Fibroblast of peridontal ligament (primary cell): ENCODE measurements at regions not wholly inside any gene's neighbourhood (a gene's known extent, or its start where the extent isn't known, plus 50 kb on each side); places are given as distances from the start of the nearest gene placed in this dataset.

Experiments used
- DNase-seq: peaks from one replicate; pipeline ENCODE4 v3.0.0-alpha.2; 2010; ENCODE audit errors: extremely low read depth

DNA sequence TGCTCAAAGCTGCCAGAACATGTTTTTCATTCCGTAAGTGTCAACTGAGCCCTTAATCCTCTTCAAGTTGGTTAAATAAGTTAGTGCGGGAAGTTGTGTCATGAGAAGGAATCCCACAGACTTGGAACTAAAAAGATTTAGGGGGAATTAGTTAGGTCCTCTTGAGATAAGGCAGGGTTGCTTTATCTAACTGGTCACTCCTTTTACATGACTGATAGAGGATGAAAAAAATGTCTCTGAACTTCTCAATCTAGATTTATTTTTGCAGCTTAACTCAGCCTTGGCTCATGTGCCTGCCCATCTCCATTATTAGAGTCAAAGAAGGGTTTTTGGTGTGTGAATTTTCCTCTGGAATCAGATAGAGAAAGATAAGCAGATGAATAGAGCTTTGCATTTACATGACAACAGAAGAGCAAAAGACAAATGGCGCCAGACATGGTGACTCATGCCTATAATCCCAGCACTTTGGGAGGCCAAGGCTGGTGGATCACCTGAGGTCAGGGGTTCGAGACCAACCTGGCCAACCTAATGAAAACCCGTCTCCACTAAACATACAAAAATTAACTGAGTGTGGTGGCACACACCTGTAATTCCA lies 882.9 kb downstream of the RPA4 start:
- DNase-seq: no peak

DNA sequence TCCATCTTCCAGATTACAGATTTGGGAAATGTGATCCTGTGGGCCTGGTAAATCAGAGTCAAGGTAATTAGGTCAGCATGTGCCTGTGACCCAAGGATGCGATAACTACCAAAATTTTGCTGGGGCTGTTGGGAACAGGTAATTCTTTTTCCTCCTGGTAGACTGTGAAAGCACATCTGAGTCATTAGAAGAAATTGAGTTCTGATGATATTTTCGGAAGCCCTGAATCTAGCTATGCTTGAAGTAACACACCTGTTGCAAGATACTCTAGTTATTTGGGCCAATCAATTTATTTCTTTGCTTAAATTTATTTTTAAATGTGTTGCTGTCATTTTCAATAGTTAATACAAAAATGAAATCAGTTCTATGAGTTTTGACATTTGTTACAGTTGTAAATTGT lies 903.6 kb downstream of the RPA4 start:
- no peak for DNase-seq

DNA sequence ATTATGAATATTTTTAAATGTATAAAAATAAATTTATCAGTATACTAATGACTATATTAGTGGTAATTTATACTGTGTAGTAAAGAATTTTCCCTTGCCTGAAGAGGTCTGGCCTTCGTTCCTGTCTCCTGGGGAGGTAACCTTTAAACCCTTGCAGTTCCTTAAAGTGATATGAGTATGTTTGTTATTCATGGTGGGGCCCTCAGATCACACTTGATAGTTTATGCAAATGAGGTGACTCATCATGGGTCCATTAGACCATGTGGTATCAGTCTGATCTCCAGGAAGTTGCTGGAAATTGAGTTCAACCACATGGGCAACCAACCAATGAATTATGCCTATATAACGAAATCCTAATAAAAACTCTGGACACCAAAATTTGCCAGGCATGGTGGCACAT lies 904.1 kb downstream of the RPA4 start:
- DNase-seq: no peak

DNA sequence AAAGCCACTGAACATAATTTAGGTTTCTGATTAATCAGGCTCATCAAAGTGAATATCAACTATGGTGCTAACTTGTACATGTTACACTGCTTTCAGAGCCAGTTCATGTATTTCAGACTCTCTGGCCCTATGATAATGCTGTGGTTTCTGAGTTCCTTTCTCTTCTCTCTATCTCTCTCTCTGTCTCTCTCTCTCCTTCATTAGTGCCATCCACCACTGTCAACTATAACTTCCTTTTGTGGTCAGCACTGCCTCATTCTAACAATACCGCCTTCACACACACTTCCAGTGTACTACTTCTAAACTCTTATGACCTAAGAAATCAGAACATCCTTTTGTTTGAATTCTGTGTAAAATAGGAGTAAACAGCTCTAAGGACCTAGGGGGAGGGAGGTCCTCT lies 907.1 kb downstream of the RPA4 start:
- no peak for DNase-seq

DNA sequence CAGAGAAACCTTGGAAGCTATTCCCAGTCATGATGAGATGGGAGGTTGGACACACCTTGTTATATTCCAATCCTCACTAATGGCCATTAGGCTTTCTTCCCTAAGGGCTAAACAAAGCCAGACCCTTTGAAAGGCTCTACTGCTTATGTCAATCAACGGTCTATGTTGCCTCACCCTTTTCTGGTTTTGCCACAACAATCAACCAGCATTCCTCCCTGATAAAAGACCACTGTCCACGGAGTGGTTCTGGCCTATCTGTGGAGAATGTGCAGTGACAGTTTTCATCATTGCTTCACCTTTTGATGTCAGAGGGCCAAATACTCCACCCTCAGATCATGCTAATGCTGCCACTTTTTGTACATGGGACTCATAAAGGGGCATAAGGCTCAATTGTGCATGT lies 913.4 kb downstream of the RPA4 start:
- DNase-seq: no peak

DNA sequence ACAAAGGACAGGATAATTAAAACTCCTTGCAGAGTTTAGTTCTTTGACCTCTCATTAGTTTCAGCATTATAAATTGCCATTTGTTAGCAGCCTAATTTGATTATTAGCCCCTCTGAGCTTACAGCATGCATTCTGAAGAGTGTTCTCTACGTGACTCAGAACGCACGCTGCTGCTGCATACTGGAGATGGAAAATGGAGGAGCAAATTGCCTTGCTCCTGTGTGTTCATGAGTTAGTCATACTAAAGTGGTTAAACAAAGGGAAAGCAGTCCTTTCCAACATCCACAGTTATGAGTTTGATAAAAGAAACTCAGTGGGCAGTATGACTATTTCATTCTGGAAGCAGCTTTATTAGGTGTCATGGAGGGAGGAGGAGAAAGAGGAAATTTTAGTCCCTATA lies 922.5 kb downstream of the RPA4 start:
- DNase-seq: no peak

DNA sequence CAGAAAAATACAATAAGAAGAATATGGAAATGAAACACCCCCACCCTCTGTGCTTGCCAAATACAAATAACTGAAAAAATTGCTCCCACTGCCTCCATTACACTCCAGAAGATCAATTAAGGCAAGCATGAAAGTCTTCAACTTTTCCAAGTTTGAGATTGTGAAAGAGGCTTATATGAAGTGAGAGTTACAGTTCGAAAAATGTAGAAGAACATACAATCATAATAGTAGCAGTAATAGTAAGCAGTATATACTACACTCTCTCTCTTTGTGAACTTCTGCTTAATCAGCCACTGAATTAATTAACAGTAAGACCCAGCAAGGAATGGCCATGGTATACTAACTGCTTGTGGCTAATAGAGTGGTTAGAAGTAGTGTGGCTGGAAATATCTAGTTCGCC lies 923.2 kb downstream of the RPA4 start:
- no peak for DNase-seq

DNA sequence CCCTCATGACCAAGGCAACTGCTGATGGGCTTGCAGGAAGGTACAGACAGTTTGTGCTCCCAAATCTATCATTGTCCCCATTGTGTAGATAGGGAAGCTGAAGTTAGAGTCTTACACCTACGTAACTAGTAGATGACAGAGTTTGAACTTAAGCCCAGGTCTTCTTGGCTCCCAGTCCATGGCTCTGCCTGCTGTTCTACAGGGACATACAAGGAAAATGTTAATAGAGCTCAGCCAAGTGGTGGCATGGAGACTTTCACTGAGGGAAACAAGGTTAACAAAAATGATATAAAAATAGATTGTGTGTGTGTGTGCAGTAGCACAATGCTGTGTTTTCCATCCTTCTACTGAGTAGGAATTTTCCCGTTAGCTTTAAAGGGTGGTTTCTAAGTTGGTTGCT lies 936.5 kb downstream of the RPA4 start:
- no peak for DNase-seq

DNA sequence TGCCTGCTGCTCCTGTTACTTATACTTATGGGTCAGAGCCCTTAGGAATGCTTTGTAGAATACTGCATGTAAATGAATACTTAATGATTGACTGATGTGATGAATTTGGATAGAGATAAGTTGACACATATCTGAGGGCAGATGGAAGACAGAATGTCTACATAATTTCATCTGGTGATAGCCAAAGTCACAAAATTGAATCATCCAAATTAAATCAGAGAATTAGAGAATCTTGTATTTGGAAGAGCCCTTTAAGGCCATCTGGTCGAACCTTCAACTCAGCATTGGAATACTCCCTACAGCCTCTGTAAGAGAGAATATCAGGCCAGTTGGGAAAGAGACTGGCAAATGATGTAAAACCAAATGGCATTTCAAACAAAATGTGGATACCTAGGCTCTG lies 944.8 kb downstream of the RPA4 start:
- no peak for DNase-seq

DNA sequence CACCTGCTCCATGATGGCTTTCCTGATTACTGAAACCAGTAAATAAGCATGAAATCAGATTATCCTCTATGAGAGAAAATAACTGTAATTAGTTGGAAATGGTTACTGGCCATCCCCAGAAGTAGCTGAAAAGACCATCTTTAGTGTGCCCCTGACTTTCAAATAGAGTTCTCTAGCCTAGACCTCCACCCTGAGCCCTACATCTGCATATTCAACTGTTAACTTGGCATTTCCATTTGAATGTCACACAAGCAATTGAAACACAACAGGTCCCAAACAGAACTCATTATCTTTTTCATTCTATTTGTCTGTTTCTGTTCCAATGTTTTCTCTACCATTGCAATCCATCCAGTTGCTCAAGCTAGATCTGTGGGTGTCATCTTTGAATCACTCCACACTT lies 952.3 kb downstream of the RPA4 start:
- no peak for DNase-seq

DNA sequence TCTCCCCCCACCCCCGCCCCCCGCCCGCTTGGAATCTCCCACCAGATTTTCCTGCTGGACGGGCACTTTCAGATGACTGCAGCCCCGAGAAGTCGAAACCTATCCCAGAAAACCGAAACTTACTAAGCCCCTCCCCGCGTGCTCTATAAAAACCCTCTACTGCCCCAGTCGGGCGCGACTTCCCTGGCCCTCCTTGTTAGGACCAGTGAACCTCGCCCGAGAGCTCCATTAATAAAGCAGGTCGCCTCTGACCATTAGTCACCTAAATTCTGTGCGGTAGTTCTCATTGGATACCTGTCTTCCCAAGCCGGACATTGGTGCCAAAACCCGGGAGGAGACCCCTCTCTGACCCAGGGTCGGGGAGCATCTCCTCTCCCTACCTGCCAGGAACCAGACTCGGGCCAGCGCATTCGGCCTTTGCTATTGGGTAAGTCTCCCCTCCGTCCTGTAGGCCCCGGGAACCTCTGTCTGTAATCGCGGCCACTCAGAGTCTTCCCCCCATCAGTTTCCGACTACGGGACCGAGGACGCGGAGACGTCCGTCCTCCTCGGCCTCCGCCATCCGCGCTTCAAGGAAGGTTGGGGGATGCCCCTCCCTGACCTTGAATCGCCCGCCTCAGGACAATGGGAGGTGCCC lies 958.0 kb downstream of the RPA4 start:
- DNase-seq: no peak

DNA sequence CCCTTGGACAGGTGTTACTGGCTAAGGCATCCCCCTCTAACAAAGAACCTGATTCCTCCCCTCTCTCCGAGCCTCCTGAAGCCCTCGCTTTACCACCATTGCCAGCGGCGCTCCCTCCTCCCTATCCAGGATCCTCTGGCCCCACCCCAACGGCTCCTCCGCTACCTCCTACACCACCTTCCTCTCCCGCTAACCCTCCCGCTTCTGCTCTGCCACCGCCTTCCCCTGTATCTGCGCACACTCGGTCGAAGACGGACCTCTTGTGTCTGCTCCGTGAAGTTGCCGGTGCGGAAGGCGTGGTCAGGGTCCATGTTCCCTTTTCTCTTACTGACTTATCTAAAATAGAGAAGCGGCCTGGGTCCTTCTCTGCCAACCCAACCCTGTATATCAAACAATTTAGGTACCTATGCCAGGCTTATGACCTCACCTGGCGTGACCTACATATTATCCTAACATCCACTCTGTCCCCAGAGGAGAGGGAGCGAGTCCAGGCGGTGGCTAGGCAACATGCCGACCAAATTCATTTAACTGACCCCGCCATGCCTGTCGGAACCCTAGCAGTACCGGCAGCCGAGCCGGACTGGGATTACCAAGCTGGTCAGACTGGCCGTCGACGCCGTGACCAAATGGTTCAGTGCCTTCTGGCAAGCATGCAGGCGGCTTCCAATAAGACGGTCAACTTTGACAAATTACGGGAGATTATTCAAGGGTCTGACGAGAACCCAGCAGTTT lies 958.9 kb downstream of the RPA4 start:
- DNase-seq: no peak

DNA sequence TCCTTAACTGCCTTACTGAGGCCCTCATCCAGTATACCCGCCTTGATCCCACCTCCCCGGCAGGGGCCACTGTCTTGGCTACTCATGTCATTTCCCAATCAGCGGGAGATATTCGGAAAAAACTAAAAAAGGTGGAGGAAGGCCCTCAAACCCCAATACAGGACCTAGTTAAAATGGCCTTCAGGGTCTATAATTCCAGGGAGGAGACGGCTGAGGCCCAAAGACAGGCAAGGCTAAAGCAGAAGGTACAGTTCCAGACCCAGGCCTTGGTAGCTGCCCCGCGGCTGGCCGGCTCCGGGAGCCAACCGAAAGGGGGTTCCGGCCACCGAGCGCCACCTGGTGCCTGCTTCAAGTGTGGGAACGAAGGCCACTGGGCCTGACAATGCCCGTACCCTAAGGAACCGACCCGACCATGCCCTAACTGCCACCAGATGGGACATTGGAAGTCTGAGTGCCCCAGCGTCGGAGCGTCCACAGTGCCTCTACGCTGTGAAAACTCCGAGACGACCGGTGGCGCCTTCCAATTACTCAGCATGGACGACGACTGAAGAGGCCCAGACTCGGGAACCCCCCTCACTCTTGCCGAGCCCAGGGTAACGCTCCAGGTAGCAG lies 959.6 kb downstream of the RPA4 start:
- DNase-seq: no peak

DNA sequence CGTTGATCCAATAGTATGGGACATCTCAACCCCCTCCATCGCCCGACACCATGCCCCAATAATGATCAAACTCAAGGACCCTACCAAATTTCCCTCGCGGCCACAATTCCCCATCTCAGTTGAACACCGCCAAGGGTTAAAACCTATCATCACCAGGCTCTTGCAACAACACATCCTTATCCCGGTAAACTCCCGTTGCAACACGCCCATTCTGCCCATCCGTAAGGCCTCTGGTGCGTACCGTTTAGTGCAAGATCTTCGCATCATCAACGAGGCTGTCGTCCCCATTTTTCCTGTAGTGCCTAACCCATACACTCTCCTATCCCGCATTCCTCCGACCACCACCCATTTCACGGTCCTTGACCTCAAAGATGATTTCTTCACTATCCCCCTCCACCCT lies 960.5 kb downstream of the RPA4 start:
- no peak for DNase-seq

DNA sequence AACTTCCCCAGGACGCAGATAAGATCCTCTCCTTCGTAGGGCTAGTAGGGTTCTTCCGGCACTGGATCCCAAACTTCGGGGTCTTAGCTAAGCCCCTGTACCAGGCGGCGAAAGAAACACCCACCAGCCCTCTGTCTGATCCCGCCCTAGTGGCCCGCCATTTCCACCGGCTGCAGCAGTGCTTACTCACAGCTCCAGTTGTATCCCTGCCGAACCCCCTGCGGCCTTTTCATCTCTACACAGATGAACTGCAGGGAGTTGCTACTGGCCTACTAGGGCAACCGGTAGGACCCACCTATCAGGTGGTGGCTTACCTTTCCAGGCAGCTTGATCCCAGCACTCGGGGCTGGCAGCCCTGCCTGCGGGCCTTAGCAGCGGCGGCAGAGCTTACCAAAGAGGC lies 961.2 kb downstream of the RPA4 start:
- no peak for DNase-seq

DNA sequence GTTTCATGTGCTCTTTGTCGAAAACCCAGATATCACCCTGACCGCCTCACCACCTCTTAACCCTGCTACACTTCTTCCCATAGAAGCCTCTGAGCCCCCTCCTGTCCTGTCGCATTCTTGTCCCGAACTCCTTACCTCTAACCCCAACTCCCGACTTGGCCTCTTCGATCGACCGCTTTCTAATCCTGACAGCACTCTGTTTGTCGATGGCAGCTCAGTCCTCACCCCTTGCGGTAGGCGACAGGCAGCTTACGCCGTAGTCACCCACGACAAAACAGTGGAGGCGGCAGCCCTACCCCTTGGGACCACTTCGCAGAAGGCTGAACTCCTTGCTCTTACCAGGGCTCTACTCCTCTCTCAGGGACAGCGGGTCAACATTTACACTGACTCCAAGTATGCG lies 961.7 kb downstream of the RPA4 start:
- no peak for DNase-seq

DNA sequence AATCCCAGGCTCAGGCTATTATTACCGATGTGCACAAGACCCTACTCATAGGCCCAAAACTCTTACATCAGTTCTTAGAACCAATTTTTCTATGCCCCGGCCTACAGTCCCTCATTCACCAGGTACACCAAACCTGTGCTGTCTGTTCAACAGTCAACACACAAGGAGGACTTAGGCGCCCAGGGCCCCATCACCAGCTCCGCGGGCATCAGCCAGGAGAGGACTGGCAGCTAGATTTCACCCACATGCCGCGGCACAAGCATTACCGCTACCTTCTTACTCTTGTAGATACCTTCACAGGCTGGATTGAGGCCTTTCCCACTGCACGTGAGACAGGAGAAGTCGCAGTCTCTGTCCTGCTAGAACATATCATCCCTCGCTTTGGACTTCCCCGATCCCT lies 962.5 kb downstream of the RPA4 start:
- DNase-seq: no peak

DNA sequence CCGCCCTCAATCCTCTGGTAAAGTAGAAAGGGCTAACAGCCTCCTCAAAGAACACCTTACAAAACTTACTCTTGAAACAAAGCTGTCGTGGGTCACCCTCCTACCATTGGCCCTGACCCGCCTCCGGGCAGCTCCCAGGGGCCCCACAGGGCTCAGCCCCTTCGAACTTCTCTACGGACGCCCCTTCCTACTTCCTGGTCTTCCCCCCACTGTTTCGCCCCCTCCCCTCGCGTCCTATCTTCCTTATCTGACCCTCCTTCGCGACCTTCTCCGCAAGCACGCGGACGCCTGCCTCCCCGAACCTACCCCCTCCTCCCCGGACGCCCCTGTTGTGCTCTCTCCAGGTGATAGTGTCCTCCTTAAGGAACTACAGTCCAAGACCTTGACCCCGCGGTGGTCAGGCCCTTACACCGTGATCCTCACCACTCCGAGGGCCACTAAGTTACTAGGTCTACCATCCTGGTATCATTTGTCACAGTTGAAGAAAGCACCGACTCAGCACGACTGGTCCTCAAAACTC lies 963.1 kb downstream of the RPA4 start:
- no peak for DNase-seq

DNA sequence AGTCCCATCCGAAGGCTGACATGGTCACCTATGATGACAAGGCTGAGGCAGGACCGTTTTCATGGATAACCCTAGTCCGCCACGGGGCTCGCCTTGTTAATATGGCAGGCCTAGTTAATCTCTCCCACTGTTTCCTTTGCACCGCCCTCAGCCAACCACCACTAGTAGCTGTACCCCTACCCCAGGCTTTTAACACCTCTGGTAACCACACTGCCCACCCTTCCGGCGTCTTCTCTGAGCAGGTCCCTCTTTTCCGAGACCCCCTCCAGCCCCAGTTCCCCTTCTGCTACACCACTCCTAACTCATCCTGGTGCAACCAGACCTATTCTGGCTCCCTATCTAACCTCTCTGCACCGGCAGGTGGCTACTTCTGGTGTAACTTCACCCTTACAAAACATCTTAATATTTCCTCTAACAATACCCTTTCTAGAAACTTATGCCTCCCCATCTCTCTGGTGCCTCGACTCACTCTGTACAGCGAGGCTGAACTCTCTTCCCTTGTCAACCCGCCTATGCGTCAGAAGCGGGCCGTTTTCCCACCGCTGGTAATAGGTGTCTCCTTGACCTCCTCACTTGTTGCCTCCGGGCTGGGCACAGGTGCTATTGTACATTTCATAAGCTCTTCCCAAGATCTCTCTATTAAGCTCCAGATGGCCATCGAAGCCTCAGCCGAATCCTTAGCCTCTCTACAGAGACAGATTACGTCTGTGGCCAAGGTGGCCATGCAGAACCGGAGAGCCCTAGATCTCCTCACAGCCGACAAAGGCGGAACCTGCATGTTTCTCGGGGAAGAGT lies 964.4 kb downstream of the RPA4 start:
- no peak for DNase-seq

DNA sequence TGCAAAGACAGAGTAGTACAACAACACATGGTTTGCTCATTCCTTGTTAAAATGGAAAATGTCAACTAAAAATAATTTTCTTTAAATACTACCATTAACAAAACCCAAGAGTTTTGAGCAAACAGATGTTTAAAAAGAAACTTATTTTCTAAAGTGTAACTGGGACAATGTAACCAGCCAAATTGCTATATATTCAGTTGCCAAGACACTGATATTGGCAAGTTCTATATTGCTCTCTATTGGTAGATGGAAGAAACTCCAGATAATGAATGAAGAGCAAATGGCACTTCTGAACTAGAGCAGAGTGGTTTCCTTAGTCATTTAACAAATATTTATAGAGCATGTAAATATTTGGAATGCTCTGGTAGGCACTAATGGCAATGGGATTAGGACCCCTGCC lies 966.2 kb downstream of the RPA4 start:
- DNase-seq: no peak

DNA sequence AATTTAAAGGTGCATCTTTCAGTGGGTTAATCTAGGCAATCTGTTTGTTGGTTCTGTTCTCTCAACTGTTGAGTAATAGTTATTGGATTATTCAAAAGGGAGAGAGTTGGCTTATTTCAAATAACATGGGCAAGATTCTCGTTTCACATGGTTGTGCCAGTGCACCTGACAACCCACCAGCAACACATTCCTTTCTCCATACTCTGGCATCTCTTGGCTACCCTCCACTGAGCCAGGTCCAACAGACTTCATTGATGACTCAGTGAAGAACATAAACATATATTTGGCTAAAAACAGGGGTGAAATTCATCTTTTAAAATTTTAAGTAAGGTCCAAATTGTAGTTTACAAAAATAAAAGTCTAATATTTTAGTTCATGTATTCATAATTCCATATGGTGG lies 967.2 kb downstream of the RPA4 start:
- no peak for DNase-seq

DNA sequence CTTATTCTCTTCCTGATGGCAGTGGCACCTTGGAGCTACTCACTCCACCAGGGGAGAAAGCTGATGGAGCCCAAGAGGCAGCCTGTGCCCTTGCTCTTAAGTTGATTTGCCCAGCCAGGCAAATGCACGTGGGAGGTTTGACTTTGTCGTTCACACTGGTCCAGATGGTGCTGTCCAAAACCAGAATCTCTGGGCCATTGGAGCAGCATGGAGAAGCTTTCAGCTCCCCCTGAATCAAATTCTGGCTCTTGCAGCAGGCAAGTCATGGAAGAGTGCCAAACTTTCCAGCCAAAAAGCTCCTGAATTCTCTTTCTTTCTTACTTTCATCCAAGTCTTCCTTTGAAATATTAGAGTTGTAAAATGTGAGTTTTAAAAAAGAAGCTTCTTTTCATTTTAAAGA lies 970.4 kb downstream of the RPA4 start:
- DNase-seq: no peak
